Ammon's horn (tissue), 1 donor: ENCODE measurements at regions not wholly inside any gene's neighbourhood (a gene's known extent, or its start where the extent isn't known, plus 50 kb on each side); places are given as distances from the start of the nearest gene placed in this dataset.
"Not testable (repeated sequence)": the region's sequence is repeated elsewhere in the genome, so short reads cannot be mapped to it uniquely, and the experiment has no call there.

Experiments used
- DNase-seq: peaks from one replicate; pipeline ENCODE4 v3.0.0-alpha.2; 2016; ENCODE audit warnings: low spot score

DNA sequence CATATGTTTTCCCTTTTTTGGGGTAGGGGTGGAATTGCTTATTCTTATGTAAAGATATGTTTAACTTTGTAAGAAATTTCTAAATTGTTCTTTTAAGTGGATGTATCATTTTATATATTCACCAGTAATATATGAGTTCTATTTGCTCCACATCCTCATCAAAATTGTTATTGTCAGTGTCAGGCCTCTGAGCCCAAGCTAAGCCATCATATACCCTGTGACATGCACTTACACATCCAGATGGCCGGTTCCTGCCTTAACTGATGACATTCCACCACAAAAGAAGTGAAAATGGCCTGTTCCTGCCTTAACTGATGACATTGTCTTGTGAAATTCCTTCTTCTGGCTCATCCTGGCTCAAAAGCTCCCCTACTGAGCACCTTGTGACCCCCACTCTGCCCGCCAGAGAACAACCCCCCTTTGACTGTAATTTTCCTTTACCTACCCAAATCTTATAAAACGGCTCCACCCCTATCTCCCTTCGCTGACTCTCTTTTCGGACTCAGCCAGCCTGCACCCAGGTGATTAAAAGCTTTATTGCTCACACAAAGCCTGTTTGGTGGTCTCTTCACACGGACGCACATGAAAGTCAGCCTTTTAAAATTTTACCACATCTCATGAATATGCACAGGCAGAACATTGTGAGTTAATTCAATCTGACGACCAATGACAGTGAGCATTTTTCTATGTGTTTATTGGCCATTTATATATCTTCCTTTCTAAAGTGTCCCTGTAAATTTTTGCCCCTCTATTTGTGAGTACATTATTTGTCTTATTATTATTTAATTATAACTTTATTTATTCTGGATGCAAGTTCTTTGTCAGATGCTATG, 176.8 kb downstream of the CDC14C start:
- DNase-seq: not testable (repeated sequence)

DNA sequence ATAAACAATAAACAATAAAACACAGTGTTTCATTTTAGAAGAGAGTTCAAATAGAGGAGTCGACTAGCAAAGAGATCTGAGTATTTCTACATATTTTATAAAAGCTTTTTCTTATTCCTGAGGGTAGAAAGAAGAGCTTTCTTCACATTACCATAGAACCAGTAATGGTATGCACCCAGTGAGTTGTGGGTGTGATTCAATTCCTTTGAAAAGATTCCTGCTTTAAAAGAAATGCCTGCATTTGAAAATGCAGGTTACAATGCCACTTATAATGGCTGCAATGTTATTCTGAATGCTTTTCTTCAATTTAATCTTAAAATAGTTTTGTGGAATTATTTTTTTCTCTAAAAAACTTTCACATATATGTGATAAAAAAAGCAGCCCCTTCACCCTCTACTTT, 178.1 kb downstream of the CDC14C start:
- DNase-seq: no peak

DNA sequence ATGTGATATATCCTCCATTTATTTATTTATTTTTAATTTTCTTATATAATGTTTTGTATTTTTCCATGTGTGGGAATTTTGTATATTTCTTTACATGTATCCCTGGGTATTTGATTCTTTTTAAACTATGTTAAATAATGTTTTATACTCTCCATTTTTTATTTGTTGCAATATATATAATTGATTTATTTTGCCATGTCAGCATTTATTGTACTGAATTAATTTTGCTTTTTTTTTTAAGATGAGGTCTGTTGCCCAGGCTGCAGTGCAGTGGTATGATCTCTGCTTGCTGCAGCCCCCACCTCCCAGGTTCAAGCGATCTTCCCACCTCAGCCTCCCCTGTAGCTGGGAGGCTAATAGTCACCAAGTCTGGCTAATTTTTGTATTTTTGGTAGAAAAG, 187.4 kb downstream of the CDC14C start:
- DNase-seq: no peak

DNA sequence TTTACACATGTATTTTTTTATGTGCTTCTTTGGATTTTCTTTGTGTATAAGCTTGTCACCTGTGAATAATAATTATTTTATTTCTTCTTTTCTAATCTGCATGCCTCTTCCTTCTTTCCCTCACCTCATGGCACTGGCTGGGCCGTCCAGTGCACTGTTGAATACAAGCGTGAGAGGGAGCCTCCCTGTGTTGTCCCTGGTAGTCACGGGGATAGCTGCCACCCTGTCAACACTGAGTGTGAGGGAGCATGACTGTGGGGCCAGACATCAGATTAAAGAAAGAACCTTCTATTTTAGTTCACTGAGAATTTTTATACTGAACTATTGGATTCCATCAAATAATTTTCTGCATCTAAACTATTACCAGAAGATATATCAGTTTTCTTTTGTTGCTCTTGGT, 187.9 kb downstream of the CDC14C start:
- DNase-seq: no peak

DNA sequence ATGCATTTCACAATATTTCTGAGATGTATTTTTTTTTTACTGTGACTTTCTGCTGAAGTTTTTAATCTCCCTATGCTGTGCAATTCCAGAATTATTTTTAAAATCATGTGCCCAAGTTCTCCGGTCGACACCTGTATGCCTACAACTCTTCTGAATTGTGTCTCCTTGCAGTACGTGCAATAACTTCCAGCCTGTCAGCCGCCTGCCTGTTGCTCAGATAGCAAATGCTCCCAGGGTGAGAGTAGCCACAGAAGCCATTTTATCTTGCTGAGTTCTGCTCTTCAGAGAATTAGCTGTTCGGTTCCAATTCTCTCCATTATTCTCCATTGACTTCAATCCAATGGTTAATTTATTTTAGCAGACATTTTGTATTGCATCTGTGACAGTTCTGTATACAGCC, 188.3 kb downstream of the CDC14C start:
- no peak for DNase-seq

DNA sequence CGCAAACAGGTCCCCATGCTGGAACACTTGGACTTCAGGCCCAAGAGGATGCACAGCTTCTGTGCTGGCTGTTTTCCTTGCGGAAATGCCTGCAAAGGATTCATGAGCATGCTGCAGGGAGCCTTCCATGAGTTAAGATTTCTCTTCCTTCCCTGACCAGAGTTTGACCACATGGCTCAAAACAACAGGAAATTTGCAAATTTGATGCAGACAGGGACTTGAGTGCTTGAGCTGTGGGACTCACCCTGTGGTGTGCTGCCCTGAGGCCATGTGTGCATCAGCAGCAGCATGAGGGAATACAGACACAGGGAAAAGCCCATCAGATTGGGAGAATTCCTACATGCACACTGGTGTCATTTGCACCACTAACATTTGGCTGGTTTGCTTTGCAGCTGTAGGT, 195.4 kb downstream of the CDC14C start:
- DNase-seq: no peak

DNA sequence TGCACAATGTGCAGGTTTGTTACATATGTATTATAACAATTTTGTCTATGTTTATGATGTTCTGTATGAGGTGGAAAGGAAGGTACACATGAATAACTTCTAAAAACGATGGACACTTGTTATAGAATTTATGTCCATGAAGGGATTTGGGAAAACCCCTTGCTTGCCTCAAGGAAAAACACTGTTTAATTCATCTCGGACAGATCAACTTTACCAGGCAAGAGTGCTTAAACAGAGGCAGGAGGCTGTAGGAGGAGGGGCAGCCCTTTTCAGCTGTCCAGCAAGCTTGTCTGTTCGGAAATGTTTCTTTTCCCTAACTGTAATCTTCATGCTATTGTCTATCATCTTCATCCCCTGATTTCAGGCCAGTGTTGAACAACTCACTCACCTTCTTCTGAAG, 200.9 kb downstream of the CDC14C start:
- DNase-seq: no peak

DNA sequence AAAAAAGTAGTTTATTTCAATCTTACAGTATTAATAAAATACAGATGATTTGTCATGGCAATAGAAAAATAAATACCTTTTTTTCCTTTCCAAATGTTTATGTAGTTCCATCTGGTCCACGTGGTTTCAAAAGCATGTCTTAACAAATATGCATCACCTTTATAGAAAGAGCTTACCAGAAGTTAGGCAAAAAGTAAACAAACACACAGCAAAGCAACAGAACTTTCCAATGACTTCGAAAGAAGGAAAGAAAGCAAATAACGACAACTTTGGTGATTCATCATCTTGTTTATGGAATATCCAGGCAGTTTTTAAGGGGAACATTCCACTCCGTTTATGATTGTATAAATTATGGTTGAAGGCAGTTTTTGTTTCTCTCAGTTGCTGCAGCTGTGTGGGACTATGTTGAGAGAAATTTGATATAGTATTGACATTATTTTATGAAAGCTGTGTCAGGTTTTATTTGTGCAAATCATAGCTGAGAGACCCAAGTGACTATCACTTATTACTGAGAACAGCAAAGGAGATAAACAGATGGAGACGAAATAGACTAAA, 203.1 kb downstream of the CDC14C start:
- no peak for DNase-seq

DNA sequence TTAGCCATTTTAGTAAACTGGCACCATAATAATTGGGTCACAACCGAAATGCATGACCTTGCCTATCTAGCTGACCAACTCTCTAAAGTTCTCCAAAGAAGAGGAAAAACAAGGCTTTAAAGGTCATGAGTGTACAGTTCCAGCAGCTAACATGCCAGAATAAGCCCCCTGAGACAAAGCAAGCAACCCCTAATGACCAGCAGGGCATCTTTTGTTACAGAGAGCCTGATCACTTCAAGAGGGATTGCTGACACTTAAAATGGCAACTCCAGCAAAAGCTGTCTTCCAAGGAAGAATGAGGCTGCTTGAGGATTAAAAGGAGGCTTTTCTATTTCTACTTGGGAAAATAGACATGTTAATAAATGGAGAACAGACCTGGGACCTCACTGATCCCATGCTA, 213.6 kb downstream of the CDC14C start:
- no peak for DNase-seq

DNA sequence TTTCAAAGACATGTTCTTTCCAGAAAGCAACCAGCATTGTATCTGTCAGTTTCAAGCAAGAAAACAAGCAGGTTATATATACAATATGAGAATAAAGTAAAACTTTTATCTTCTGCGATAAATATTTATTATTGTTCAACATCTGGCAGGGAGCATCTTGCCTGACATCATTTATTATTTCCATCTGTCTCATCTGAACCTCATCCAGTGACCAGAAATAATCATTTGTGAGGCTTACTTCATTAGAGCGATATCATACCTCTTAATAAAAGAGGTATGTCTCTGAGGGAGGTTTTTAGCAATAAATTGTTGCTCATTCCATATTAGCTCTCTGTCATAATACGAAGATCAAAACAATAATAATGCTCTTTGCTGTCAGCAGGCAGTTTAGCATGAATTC, 226.1 kb downstream of the CDC14C start:
- no peak for DNase-seq

DNA sequence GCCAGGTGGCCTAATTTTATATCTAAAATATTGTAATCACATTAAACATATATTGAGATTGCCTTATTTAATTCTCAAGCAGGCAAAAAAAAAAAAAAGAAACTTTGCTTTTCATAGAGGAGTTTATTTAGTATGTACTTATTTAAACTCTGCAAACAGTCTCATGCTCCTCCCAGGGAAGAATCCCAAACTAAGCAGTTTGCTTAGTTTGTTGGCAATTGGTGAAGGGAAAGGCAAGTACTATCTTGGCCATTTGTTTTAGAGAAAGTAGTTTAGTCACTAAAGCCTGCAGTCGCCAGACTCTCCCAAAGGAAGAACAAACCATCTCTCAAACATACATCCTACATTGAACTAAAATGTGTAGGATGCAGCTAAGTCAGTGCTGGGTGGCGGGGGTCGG, 226.8 kb downstream of the CDC14C start:
- DNase-seq: no peak

DNA sequence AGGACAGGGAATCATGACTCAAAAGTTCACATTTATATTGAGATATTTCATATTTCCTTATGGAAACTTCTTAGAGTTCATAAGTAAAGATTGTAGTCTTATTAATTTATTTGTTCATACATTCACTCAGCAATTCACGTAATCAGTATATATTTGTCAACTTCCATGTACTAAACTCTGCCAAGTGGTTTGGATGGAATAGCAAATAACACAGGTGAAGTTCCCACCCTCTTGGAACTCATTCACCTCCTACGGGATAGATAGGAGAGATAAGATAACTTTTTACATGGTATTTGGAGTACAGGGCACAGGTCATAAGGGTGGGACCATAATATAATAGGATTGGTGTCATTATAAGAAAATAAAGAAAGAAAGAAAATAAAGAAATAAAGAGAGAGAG, 234.0 kb downstream of the CDC14C start:
- DNase-seq: no peak

DNA sequence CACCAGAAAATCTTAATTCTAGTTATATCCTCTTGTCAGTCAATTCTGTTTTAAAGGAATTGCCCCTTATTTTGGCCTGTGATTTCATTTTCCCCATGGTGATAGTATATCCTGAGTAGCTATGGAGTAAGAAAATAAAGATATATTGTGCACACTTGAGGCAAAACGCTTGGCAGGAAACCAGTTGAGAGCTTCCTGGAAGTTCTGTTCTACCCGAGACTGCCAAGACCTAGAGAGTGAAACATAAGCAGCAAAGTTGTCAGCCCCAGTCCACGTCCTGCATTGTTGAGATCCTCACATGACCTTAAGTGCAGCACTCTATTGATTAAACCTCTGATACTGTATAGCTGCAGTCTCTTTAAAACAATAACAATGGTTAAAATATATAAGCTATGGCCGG, 235.2 kb downstream of the CDC14C start:
- DNase-seq: no peak

DNA sequence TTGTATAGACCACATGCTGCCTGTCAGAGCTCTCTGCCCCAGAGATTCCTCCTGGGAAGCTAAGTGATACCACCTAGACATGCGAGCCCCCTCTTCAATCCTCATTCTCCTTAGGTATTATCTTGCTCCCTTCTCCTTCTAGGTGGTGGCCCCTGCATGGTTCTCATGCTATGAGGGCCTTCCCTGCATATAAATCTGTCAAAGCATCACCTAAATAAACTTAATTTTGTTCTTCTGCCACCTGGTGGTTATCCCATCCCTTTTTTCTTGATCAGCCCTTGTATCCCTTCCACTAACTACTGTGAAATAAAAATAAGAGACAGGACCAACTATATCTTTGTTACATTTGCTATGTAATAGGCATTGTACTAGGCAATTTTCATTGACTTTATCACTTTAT, 242.1 kb downstream of the CDC14C start:
- DNase-seq: no peak

DNA sequence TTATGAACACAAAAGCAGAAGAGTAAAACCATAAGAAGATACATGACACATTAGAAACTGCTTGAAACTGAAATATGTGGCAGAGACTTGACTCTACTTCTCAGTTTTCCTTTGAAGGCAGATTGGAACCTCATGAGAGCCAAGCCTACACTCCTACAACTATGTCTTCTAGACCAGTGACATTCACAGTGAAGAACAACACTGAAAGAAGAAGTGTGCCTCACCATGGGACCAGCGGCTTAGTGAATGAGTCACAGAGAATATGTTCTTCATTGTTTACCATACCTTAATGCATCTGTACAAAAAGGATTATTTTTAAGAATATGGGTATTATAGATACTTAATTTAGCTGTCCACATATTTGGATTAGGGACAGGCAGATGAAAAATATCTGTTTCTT, 248.3 kb downstream of the CDC14C start:
- DNase-seq: no peak

DNA sequence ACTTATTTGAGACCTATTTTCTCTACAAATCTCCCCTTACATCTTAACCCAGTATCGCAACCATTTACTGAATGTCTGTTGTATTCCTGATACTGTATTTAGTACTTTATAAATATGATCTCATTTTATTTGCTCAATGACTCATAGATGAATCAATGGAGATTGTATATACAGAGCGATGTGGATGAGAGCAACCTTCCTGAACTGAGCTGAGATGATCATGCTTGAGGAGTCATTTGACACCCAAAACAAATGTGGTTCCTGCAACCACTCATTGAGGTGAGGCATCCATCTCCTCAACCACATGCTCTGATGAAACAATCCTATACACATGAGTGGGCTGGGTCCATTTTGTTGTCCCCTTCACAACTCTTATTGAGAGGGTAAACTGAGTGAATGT, 250.0 kb downstream of the CDC14C start:
- DNase-seq: no peak

DNA sequence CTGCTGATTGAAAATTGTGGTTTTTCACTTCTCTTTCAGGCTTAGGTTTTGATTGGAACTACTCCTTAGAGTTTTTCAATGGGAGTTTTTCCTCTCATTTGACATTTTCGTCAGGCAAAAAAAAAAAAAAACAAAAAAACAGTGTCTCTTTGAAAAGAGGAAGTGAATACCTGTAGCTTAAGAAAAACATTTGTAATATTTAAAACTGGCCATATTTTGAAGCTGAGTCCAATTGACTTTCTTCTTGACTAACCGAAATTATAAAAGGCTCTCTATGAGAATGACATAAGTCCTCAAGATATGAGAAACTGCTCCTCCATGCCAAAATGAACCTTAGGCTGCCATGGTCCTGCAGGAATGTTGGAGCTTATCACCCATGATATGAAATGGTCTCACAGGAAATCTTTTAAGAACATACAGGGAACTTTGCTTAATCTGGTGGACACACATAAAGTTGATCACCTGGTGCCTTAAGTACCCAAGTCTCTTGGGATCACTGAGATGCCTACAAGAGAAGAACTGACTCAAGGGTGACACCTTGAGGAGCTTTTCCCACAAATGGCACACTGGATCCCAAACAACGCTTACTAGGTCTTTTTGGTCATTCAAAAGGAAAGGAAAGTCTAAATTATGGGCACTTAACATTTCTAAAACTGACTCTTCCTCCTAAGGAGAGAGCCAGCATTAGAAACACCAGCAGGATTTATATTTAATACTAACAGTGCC, 263.4 kb downstream of the CDC14C start:
- no peak for DNase-seq

DNA sequence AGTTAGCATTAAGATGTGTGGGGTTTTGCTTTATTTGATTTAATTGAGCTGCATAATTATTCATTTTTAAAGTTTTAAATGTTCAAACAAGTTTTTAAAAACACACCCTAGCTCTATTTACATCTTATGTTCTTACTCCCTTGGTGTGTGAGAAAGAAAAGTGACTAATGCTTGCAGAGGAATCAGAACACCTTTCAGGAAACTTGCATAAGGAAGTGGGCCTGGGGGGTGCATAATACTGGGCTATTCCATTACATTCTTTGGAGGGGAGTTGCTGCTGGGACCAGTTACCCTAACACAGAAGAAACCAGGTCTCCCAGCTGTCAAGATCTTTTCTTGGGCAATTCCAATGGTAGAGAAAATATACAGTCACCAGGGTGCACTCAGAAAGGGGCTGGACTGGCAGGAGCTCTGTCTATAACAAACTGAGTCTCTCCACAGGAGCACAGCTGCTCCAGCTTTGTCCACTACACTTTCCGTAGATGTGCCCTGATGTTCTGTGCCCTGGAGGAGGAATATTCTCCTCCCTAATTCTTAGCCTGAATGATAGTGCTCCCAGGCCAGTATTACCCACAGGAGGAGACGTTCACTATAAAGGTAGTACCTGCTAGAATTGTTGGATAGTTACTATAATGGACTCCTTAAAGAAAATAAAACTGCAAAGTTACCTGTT, 304.2 kb downstream of the CDC14C start:
- no peak for DNase-seq

DNA sequence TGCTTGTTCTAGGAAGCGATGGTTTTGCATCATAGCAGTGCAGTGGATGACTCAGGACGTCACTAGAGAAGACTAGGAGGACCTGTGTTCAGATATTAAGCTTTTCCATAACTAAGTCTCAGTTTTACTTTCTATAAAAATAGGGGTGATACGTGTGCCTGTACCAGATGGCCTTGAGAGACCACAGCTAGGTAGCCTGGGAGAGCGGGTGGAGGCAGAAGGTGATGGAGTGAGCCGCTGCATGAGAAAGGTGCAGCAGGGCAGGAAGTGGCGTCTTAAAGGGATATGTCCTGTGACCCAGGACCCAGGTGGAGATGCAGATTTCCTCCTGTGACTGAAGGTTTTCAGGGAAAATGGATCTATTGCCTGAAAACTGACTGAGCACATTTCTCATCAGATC, 304.9 kb downstream of the CDC14C start:
- no peak for DNase-seq

DNA sequence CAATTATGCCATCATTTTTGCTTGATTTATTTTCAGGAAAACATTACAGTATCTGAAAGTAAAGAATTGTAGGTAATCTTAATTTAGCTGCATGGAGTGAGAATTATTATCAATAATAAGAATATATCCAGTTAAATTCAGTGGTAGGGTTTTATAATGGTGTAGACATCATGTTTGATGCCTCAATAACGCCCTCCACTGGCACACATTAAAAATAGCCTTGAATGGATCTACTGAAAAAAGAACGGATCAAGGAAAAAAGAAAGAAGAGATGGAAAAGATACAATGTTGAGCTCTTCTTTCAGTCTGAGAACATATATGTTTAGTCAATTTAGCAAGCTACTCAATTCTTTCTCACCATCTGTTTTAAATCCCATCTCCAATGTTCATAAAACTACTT, 319.2 kb downstream of the CDC14C start:
- DNase-seq: no peak

DNA sequence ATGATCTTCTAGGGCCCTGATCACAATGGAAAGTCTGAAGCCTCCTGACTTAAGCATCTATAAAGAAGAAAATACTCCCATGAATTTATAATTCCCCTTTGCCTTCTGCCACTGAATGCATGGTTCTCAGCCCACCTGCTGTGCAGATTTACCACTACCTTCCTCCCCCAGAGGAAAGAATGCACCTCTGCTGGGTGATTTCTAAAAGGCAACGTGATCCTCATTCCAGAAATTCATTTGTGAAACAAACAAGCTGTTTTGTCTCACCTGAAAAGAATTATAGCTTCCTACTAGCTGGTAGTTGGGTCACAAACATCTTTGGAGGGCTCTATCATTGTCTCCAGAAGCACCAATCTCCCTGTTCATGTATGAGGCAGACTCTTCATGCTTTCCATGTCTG, 320.2 kb downstream of the CDC14C start:
- DNase-seq: no peak

DNA sequence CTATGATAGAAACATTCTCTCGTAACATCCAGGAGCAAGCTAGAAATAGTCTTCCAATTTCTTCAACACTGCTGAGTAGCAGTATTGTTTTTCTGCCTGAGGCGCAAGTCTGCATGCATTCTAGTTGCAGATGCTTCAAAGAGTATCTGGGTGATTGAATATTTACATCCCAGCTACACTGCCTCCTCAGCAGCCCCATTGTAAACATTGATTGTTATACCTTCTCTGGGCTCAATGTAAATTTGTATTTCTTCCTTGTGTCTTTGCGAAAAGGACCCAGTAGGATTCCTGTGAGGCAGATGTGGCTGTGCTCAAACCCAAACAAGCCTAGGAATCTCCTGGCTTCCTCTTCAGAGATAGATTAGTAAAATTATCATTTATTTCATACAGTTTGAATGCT, 320.7 kb downstream of the CDC14C start:
- DNase-seq: no peak

DNA sequence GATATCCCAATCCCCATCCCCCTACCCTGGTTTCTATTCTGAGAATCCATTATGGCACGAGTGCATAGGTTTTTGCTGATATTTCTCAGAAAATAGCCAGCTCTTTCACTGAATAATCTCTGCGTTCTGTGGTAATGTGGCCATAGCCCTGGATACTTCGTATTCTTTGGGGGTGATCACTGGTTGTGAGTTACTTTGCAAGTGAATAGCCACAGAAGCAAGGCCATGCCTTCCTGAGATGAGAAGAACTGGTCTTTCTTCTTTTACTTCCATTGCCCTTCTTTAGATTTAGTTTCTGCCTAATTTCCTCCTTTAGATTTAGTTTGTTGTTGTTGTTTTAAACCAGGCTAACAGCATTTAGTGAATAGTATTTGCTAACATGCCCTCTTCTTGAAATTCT, 323.4 kb downstream of the CDC14C start:
- DNase-seq: no peak
